ENCODE measurements at regions not wholly inside any gene's neighbourhood (a gene's known extent, or its start where the extent isn't known, plus 50 kb on each side); places are given as distances from the start of the nearest gene placed in this dataset.

DNA sequence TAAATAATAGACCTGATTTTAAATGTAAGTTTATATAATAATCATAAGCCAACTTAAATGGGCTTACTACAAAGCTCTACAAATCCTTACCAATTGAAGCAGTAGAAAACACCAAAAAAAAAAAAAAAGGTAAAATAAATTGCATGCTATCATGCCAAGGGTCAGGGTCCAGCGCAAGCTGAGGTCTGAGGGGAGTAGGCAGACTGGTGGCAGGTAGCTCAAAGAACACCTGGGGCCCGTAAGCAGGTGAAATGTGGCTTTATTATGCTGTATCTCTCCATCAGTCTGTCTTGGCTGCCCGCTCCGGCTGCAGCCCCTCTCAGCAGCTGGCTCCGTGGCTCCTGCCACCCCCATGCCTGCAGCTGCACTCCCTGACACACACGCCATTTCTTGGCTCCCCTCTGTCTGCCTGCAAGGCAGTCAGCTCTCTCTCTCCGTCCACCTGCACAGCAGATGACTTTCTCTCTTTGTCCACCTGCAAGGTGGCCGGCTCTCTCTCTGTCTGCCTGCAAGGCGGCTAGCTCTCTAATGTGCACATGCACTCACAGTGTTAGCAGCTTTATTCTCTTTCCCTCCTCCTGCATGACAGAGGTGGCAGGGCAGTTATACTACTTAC is 209.4 kb upstream of the UGT8 start:
- TF ChIP-seq, protein P1, sequence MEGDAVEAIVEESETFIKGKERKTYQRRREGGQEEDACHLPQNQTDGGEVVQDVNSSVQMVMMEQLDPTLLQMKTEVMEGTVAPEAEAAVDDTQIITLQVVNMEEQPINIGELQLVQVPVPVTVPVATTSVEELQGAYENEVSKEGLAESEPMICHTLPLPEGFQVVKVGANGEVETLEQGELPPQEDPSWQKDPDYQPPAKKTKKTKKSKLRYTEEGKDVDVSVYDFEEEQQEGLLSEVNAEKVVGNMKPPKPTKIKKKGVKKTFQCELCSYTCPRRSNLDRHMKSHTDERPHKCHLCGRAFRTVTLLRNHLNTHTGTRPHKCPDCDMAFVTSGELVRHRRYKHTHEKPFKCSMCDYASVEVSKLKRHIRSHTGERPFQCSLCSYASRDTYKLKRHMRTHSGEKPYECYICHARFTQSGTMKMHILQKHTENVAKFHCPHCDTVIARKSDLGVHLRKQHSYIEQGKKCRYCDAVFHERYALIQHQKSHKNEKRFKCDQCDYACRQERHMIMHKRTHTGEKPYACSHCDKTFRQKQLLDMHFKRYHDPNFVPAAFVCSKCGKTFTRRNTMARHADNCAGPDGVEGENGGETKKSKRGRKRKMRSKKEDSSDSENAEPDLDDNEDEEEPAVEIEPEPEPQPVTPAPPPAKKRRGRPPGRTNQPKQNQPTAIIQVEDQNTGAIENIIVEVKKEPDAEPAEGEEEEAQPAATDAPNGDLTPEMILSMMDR (conservative IDR thresholded peaks at IDR 0.05) = no peak
- no peak for TF ChIP-seq ZFX (IDR thresholded peaks at IDR 0.05)
- H3K27ac ChIP-seq = no peak overlapping the region

DNA sequence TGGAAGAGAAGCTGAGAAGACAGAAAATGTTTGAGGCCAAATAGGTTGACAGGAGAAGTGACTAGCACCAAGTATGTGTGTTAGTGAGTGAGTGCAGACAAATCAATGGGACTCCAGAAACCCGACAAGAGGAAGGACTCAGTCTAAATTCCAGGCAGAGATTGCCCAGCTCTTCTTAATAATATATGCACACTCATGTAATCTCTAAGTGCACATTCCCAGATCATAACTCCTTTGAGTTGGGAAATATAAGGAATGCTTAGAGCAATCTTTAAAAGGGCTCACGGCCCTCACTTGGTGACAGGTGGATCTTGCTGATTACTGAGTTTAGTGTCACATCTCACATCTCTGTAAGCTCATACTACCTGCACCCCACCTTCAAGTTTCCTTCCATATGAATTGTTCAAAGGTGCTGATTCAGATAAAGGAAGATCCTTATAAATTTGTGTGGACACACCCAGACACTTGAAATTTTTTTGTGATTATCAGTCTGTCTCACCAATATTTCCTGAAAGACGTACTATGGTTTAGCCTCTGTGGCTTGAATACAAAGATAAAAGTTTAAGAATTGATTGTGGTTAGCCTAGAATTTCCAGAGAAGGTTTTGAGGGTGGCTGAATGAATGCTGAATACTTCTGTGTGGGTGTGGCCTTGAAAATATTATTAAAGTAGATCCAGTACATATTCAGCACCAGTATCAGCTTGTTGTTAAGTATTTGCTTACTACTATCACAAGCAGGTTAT is 205.1 kb upstream of the UGT8 start:
- no peak overlapping the region for H3K27ac ChIP-seq
- TF ChIP-seq, protein P1 (conservative IDR thresholded peaks at IDR 0.05) = no peak
- TF ChIP-seq ZFX (IDR thresholded peaks at IDR 0.05) = no peak

DNA sequence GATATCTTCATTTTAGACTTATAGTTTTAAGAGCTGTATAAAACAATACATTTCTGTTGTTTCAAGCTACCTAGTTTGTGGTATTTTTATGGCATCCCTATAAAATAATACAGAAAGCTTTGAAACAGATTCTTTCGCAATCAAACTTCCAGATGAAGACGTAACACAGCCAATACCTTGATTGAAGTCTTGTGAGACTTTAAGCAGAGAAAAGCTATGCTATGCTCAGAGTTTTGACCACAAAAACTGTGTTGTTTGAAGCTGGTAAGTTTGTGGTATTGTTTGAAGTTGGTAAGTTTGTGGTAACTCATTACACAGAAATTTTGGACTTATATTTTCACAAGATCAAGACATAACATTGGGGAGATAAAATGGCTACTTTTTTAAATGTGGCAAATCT is 201.8 kb upstream of the UGT8 start:
- H3K27ac ChIP-seq = no peak overlapping the region
- TF ChIP-seq, protein P1 (conservative IDR thresholded peaks at IDR 0.05) = no peak
- TF ChIP-seq ZFX (IDR thresholded peaks at IDR 0.05) = no peak

DNA sequence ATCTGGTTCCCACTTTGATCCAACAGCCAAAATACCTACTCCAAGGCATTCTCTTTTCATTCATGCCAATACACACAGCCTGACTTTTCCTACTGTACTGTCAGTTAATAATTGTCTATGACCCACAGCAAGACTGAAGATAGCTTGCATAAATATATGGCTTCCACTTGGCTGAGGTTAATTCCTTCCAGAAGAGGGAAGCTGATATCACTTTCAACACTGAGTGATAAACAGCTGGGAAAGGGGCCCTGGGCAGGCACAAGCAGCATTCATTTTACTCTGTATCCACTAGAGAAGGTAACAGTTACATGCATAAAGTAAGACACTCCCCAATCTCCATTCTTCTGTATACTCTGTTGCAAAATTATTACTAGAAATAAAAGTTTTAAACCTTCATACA is 200.2 kb upstream of the UGT8 start:
- TF ChIP-seq ZFX (IDR thresholded peaks at IDR 0.05) = no peak
- TF ChIP-seq, protein P1 (conservative IDR thresholded peaks at IDR 0.05) = no peak
- no peak overlapping the region for H3K27ac ChIP-seq

DNA sequence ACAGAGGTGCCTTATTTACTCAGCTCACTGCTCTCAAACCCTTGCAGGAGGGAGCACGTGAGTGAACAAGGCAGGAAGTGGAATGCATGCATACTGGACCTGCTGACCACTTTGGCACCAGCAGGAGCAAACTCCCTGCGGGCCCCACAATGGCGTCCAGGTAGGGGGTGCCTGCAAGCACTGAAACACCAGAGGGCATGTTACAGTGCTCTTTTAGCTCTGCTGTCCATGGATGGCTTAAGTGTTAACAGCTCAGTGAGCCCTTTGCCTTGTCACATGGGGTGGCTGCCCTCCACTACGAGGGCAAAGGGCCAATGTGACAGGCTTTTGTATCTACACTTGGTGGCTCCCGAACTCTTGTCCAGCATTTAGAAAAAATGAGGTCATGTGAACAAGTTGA is 199.5 kb upstream of the UGT8 start:
- H3K27ac ChIP-seq = no peak overlapping the region
- TF ChIP-seq, protein P1 (conservative IDR thresholded peaks at IDR 0.05) = no peak
- TF ChIP-seq ZFX (IDR thresholded peaks at IDR 0.05) = no peak

DNA sequence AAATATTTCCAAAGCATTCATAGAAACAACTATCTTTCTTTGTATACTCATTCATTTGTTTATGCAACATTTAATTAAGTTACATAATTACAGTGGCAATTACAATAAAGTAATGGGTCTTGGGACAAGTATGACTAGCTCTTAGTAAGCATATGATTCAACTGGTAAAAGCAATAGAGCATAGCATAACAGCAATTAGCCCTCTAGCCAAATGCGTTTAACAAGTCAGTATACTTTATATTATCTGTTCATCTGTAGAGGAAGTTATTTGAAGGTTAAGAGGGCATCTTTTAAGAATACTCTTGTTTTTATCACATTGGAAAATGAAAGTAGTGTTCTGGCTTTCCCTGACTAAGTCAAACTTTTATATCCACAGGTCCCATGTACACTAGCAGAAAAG is 198.1 kb upstream of the UGT8 start:
- TF ChIP-seq, protein P1 (conservative IDR thresholded peaks at IDR 0.05) = no peak
- no peak for TF ChIP-seq ZFX (IDR thresholded peaks at IDR 0.05)
- no peak overlapping the region for H3K27ac ChIP-seq

DNA sequence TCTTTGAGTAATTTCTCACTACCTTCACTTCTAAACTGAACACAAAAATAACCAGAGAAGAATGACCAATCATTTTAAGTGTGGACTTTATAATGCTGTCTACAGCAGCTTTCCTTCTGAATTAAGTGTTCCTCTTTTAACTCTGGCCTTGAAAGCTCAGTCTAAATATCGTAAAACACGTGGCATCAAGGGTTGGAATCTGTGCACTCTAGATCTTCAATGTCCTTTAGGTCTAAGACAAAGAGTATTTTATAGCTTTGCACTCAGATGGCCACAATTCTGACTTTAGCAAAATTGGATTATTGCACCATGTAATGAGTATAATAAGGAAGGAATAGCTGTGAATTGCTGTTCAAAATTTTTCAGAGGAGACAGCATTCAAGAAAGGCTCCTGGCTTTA is 197.1 kb upstream of the UGT8 start:
- no peak overlapping the region for H3K27ac ChIP-seq
- TF ChIP-seq, protein P1 (conservative IDR thresholded peaks at IDR 0.05) = no peak
- no peak for TF ChIP-seq ZFX (IDR thresholded peaks at IDR 0.05)
